NOMO-1 (cell line): ENCODE measurements at regions not wholly inside any gene's neighbourhood (a gene's known extent, or its start where the extent isn't known, plus 50 kb on each side); places are given as distances from the start of the nearest gene placed in this dataset.

ENCODE experiments used
- DNase-seq, 2 experiments: peaks; one replicate each; lab custom pipeline; 2025; ENCODE audit not compliant: unreplicated experiment in 2 of 2; lab: John Stamatoyannopoulos, UW

GRCh38 chr13:111893607-111894443 is 173.1 kb upstream of the SOX1 start:
- DNase-seq, result no peak

GRCh38 chr13:111895896-111896821 is 170.8 kb upstream of the SOX1 start:
- DNase-seq, result no peak

- DNase-seq, result no peak
Measured at GRCh38 chr13:111897178-111897845, 169.6 kb upstream of the SOX1 start.

GRCh38 chr13:111897846-111898215 is 169.1 kb upstream of the SOX1 start:
- no peak for DNase-seq

- no peak for DNase-seq
Measured at GRCh38 chr13:111898956-111899713, 167.8 kb upstream of the SOX1 start.

- no peak for DNase-seq
Measured at GRCh38 chr13:111899714-111900389, 167.1 kb upstream of the SOX1 start.

GRCh38 chr13:111900390-111901131 is 166.4 kb upstream of the SOX1 start:
- no peak for DNase-seq

- no peak for DNase-seq
Measured at GRCh38 chr13:111901267-111901915, 165.6 kb upstream of the SOX1 start.

- DNase-seq, result no peak
Measured at GRCh38 chr13:111902726-111903125, 164.2 kb upstream of the SOX1 start.

- no peak for DNase-seq
Measured at GRCh38 chr13:111903143-111903542, 163.8 kb upstream of the SOX1 start.

- no peak for DNase-seq
Measured at GRCh38 chr13:111904166-111904565, 162.8 kb upstream of the SOX1 start.

GRCh38 chr13:111904701-111905608 is 162.0 kb upstream of the SOX1 start:
- no peak for DNase-seq

- DNase-seq, result no peak
Measured at GRCh38 chr13:111905609-111905945, 161.4 kb upstream of the SOX1 start.

GRCh38 chr13:111906306-111906705 is 160.6 kb upstream of the SOX1 start:
- DNase-seq, result no peak

- no peak for DNase-seq
Measured at GRCh38 chr13:111906816-111907215, 160.1 kb upstream of the SOX1 start.

GRCh38 chr13:111907341-111907880 is 159.5 kb upstream of the SOX1 start:
- no peak for DNase-seq

GRCh38 chr13:111908361-111908760 is 158.6 kb upstream of the SOX1 start:
- no peak for DNase-seq

- DNase-seq, result no peak
Measured at GRCh38 chr13:111908981-111909380, 158.0 kb upstream of the SOX1 start.
